SK-N-MC (cell line): ENCODE measurements at regions not wholly inside any gene's neighbourhood (a gene's known extent, or its start where the extent isn't known, plus 50 kb on each side); places are given as distances from the start of the nearest gene placed in this dataset.

ENCODE experiments used
- EZH2 ChIP-seq: fragments of 200-600 bp; sonication (generic); IDR thresholded peaks from one replicate; pipeline ENCODE4 v1.6.1; 2017; ENCODE audit warnings: antibody characterized with exemption
- POLR2AphosphoS5 ChIP-seq: IDR thresholded peaks from 2 replicates; pipeline ENCODE4 v1.6.1; 2012; ENCODE audit warnings: mild to moderate bottlenecking, low read depth, low read length, borderline replicate concordance

GRCh38 chr1:214895011-214895600, 187.4 kb upstream of the KCNK2 start:
- no peak for TF ChIP-seq POLR2AphosphoS5
- no peak for TF ChIP-seq EZH2
